Activated CD8-positive, alpha-beta memory T cell treated with anti-CD3 and anti-CD28 coated beads, Interleukin-2, amount 50 U/mL, for 24 hours (primary cell): ENCODE measurements at regions not wholly inside any gene's neighbourhood (a gene's known extent, or its start where the extent isn't known, plus 50 kb on each side); places are given as distances from the start of the nearest gene placed in this dataset.

ENCODE experiments used
- DNase-seq: peaks from one replicate; pipeline ENCODE4 v3.0.0-alpha.2; 2020; ENCODE audit errors: extremely low read depth

DNA sequence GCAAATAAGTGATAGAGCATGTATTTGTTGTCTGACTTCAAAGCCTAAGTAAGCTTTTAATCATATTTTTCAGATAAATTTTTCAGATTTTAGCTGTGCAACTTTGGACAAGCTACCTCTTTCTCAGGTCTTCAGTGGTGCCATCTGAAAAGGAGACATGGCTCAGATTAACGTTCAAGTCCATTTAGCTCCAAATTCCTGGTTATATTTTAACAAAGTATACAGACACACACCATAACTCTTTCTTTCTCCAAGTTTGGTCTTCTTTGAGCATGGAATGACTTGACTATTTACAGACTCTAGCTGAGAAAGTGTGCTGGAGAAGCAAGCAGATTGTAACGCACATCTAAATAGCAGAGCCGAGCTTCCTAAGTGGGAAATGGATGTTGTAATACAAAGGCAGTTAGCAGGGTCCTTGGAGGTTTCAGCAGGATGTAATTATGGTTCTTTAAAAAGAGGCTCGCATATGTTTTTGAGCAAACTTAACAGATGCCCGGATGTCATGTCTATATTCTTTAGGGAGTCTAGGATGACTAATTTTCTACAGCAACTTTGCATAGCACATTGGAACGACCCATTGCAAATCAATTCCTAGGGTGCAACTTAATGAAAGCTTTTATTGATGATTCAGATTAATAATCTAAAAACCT, 128.1 kb upstream of the E2F8 start:
- no peak for DNase-seq

DNA sequence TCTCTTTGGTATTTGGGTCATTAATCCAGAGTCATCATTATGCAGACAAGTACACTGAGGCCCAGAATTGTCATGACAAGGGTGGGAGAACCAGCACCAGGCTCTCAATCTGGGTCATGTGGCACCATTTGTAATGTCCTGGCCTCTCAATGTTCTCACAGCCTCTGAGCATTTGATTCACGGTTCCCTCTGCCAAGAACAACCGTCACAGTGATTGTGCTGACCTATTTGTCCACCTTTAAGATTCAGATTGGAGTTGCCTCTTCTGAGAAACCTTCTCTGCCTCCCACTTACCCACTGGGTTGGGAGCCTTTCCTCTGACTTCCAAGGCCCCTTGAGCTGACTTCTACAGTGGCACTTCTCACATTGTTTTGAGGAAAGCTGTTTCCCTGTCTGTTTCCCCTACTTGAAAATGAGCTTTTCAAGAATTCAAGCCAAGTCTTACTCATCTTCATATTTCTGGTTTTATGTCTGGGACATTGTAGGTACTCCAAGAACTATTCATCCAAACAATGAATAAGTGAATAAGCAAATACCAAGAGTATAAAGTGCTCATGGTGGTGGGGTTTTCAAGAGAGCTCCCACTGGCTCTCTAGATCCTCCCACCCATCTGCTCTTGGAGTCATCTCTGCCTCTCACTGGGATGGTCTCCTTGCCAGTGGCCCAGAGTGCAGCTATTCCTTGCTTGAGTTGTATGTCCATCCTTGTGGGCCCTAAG, 126.4 kb upstream of the E2F8 start:
- DNase-seq = no peak

DNA sequence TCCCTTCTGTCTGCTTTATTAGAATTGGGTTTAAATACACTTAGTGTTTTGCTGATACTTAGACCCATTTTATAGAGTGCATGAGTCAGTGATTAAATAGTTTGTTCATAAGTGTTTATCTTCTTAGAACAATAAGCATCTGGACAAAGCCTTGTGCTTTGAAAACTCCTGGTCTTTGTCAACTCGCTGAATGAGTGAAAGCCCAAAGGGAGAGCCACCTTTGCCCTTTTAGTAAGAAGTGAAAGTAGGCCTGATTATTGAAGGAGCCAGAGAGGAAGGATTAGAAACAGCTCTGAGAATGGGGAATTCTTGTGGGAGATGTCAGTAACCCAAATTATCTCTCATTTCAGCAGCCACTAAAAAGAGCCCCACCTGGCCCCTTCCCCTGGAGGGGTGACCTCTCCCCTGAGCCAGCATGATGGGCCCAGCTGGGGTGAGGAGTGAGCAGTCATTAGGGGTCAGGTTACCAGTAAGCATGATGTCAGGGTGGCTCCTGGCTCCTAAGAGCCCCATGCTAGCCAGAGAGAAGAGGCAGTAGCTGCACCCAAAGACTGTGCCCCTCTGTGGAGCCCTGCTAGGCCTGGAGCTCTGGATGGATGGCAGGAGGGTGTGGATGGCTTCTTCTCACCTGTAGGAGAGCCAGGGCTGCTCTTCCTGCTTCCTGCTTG, 125.1 kb upstream of the E2F8 start:
- DNase-seq = no peak

DNA sequence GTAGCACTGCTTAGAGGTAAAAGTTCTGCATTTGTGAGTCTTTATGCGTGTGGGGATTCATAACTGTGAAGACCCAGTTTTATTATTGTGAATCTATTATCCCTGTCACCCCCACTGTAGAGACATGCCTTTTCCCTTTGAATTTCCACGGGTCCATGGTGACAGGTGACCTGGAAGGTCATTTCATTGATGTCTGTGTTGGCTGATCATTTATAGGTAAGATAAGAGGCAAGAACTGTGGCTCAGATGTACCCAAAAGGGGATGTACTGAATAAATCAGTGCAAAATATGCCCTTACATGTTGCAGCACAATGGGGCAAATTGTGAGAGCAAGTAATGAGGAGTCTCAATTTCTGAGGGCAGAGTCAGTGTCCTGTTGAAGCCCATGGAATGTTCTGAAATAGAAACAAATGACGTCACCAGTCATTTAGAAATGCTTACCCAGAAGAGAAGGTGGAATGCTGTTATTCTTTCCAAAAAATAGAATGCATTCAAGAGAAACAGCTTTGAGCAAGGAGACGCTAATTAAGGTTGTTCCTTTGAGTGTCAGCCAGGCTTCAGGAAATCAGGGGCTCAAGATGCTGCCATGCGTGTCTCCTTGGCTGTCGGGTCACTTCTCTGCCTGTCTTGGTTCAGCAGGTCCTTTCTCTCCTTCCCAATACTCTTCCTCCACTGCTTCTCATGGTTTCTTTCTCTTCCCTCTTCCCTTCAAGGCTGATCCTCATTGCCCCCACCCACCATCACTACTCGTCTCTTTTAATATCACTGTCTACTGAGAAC, 118.7 kb upstream of the E2F8 start:
- DNase-seq = no peak

DNA sequence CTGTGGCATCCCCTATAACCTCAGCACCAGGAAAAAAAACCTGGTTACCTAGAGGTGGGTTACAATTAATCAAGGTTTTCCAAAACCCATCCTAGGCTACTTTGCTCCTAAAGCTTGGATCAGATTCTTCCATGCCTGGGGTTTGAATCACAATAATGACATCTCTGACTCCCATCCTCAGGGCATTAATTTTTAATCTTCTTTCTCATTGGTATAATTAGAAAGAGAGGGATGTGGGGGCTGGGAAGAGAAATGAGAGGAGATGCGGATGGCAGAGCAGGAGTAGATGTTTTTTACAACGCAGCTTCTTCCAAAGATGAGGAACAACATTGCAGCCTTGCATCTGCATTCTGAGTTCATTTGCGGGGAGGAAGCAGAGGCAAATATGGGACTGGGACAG, 117.2 kb upstream of the E2F8 start:
- DNase-seq = no peak

DNA sequence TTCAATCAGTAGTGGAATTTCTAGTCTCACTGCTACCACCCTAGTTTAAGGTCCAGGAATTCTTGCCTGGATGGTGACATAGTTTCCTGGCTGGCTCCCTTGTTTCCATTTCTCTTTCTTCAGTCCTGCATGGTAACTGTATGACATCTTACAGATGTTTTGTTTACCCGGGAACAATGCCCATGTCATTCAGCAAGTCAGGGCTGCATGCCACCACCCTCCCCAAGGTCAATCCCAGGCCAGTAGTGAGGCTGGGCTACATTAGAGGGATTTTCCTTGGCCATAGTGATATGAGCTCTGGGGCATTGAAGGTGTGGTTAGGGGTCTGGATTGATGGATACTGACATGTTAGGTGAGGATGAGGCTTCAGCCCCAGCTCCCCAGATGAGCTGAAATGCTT, 114.9 kb upstream of the E2F8 start:
- DNase-seq = no peak

DNA sequence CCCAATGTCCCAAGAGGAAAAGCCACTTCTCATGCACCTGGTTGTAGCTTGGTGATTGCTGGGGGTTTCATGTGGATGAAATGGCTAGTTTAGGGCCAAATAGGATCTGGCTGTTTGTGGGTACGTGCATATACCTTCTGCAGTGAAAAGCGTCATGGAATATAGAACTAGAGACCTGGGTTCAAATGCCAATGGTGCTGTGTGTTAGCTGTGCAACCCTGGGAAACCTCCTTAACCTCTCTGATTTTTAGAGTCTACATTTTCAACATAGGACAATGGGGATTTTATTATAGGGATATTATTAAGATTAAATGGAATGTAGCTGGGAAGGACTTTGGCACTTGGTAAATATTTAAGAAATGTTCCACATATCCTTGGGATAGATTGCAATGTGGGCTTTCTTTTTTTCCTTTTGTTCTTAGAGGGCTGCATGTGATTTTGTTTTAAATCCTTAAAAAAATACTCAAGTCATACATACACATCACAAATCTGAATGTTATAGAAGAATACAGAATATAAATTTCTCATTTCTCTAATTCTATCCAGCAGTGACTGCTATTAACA, 112.6 kb upstream of the E2F8 start:
- no peak for DNase-seq

DNA sequence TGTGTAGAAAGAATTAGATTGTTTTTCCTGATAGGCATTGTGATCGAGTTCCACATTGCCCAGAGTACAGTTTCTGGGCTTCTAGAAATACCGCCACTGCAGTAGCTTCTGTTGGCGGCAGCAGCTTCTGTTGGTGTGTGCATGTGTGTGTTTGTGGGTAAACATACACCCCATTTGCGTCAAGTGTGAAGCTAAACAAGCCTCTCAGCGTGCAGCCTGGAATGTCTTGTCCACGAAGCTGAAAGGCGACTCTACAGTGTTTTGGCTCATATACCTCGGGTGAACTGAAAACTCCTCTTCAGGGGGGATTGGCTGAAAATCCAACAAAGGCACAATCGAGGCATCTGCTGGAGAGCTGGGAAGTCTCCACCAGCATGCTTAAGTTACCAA, 112.0 kb upstream of the E2F8 start:
- DNase-seq = no peak

DNA sequence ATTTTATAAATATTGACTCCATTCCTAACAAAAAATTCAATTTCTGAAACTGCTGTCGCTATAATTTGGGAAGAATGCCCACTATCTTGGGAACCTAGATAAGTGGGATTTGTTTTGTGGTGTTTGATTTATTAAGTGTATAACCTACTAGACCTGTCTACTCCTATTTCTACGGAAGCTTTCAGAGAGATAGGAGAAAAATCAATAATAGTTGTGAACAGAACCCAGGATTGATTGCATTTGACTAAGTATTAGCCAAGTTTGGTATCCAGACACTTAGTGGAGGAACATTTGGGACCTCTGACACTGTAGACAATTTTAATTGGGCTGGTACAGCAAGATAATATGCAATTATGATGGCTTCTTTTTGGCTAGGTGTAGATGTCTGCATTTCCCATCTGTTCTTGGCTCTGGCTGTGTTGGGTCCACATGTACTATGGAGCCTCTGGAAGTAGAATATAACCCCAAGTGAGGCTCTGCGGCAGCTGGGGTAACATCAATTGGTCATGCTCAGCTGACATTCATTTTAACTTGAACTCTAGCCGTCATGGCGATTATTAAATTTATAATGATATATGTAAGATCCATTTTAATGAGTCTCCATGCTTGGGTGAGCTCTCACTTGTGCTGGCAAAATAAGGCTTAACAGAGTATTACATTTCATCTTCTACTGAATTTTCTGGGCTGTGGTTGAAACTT, 111.5 kb upstream of the E2F8 start:
- no peak for DNase-seq

DNA sequence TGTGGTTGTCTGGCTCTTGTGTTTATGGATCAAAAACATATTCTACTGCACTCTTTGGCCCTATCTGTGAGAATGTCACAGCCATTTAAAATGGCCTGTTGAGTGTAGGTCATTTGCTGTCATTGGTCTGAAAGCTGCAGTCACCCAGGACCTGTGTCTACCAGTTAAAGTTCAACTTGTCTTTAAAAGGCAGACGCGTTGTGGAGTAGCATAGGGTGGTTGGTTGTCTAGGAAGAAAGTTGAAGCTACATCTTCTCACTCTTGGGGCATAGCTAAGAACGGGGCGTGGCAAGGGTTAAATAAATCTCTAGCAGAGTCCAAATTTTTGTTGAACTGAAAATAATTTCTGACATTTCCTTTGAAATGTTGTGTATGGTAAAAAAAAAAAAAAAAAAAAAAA, 110.7 kb upstream of the E2F8 start:
- DNase-seq = no peak

DNA sequence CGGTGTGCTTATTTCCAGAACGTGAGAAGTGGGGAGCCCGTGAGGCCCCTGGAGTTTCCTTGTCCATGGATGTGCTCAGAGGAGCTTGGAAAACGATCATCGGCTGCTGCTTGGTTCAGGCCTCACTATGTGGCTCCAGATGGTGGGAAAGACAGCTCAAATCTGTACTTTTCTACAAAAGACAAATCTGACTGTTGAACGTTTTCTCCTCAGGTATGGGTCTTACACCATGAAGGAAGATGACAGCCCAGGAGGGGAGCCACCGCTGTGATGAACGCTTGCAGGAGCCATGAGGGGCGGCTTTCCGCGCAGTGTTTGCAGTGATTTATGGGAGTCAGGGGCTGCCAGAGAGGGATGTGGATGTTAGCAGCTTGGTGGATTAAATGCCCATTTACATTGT, 109.4 kb upstream of the E2F8 start:
- no peak for DNase-seq

DNA sequence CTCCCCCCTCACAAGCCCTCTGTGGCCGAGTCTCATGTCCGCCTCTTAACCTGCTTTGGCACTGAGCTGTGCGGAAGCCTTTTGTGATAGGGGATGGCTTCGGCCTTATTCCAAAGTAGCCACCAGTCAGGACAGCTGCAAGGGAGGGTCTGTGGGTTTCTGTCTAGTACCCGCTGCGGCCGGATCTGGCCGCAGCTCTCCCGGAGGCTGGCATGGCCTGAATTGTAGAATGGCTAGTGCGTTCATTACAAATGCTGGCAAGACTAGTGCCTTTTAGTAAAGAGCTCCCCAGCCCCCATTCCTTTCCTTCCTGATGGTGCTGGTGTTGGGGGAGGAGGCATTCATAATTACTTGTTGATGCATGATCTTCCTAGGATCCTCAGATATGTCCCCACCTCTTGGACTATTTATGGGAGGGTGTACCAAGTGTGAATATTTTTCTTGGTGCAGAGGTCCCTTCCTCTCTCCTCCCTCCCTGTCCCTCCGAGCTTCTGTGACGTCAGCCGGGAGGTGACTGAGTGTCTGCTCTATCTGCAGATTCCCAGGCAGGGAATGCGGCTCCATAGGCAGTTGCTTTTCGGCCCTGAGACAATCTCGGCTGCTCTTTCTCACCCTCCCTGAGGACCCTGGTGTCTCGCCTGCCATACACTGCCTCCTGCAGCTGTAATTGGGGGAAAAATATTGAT, 108.7 kb upstream of the E2F8 start:
- no peak for DNase-seq

DNA sequence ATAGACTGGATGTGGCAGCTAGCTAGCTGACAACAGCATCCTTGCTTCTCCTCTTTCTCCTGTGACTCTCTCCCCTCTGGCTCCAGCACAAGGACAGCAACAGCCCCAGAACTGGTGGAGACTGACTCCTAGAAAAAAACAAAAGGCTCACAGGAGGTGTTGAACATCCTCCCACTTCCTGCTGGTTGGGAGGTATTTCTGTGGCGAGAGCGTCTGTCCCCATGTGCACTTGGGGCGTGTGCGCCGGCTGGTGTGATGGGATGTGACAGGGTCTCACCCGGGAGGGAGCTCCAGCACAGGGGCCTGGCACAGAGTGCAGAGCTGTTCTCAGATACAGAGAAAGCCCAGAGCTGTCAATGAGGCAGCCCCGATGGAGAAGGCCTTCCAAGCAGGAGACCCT, 107.2 kb upstream of the E2F8 start:
- no peak for DNase-seq

DNA sequence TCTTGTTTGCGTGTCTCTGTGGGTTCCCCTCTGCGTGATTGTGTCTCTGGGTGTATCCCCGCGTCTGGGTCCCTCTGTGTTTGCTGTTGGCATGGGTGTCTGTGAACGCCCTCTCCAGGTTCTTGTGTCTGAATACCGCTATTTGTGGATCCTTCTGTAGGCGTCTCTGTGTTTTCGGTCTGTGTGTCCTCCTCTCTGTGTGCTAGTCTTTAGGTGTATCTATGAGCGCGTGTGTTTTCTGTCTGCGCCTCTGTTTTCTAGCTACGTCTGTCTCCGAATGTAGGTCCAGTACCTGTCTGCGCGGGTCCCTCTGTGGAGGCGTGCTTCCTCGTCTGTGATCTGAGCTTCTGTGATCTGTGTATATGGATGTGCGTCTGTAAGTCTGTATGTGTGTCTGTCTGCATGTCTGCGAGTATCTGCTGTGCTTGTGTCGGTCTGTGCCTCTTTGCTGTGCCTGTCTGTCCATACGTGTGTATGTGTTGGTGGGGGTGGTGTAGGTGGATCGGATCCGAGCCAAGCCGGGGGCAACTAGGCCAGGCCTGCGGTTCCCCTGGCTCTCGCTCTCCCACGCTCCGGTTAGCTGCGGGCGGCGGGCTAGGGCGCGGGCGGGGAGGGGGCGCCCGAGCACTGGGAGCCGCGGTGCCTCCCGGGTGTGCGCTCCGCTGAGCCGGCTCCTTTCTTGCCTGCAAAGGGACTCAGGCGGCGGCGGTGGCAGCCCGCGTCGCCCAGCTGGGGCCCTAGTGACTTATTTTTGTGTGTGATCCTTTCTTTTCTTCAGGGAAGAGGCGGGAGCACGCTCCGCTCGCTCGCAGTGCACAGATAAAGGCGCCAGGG, 105.3 kb upstream of the E2F8 start:
- no peak for DNase-seq

DNA sequence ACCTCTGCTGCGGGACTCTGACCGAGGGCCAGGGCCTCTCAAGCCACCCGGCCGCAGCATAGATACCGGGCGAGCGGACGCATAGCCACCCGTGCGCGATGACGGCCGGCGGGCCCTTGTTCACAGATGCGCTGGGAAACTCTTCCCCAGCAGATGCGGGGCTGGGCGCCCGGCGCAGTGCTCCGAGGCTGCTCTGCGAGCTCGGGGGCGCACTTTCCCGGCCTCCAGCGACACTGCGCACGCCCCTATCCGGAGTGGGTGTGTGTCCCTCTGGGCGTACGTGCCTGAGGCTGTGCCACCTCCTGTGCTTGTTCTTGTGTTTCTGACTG, 104.7 kb upstream of the E2F8 start:
- DNase-seq = no peak

DNA sequence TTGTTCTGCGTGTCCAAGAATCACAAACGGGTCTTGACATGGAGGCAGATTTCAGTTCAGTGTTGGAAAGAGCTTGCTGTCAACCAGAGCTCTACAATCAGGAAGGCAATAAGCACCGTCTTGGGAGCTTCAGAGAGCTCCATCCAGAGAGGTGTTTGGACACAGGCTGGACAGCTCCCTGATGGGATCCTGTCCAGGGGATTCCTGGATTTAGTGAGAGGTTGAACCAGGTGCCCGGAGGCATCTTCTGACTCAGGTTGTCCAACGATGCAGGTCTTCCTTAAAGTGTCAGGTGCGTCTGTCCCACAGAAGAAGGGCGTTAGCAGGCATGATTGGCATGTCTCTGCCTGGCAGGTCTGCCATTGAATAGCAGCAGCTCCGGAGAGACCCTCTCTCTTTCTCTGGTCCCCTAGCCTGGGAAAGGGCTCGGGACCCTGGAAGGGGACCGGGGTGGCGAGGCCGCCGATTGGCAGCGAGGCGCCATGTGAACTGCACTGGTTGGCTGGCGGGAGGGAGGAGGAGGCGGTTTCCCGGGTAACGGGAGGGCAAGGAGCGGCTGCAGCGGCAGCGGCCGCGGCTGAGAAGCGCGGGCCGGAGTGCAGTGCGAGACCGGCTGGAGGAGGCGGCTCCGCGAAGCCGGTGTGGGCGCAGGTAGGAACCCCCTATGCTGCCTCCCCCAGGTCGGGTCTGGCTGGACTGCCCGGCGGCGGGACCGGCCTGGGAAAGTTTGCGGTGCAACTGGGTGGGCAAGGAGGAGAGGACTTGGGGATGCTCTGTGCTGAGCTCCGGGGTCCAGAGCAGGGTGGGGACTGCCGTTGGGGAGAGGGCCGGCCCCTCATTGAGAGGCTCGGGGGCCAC, 104.1 kb upstream of the E2F8 start:
- DNase-seq = no peak

DNA sequence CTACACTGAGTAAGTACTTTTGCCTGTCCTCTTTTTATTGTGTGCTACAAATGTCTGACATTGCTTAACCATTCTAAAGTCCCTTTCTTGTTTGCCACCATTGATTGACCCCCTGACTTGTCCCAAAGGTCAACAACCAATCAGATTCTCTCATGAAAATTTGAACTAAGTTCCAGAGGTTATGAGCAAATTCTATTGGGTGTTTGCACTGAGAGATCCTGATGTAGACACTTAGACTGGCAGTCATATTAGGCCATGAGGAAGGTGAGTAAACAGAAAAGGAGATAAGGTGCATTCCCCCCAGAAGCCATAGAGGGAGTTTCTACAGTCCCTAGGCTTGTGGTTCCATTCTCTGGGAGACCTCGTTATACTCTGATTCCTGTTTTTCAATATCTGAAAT, 101.3 kb upstream of the E2F8 start:
- DNase-seq = no peak

DNA sequence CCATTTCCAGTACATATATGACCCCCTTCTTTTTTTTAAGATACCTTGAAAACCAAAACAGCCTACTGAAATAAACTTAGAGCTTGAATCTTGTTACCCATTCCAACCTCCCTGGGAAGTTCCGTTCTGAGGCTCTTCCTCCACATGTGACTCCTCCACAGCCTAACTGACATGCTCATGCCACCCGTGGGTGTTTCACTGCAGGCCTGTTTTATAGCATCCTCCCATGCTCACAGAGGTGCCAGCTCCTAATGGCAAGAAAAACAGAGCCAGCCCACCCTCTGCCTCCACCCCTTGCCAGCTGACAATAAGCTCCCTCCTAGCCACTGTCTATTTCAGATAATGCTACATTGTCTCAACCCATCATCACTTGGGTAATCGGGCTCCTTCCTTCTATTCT, 97.6 kb upstream of the E2F8 start:
- DNase-seq = no peak

DNA sequence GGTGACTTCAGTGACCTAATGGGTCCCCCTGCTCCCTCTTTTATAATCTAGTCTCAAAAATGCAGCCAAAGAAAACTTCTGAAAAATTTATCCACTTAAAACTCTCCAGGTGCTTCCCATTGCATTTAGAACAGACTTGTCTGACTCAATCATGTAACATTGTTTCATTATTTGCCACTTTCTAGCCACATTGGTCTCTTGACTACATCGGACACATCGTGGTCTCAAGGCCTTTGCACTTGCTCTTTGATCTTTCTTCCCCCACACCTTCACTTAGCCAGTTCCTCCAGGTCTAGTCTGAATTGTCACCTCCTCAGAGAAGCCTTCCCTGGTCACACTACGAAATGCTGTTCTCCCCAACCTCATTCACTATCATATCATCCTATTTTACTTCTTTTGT, 97.0 kb upstream of the E2F8 start:
- DNase-seq = no peak
